HG03354 (cell line): ENCODE measurements at regions not wholly inside any gene's neighbourhood (a gene's known extent, or its start where the extent isn't known, plus 50 kb on each side); places are given as distances from the start of the nearest gene placed in this dataset.

Experiments used
- ATAC-seq: cut with Tn5 transposase; IDR thresholded peaks from one replicate; pipeline ENCODE4 v1.9.1; 2021; ENCODE audit warnings: mild to moderate bottlenecking; ENCODE audit not compliant: unreplicated experiment, poor library complexity, severe bottlenecking

DNA sequence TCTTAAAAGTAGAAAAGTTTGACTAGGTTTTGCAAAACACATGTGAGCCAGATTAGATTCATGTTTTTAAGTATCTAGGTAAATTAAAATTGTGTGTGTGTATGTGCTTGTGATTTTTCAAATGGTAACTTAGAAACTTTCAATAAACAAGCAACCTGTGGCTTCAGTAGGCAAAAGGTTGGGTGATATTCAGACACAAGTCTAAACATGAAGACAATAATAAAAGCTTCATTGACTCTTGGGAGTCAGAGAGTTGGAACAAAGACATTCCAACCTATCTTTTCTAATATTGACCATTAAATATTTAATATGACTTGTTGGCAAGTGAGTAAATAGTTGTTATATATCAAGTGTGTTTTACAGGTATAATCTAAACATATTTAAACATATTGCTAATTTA, 1049.6 kb upstream of the ADGRL4 start:
- no peak for ATAC-seq

DNA sequence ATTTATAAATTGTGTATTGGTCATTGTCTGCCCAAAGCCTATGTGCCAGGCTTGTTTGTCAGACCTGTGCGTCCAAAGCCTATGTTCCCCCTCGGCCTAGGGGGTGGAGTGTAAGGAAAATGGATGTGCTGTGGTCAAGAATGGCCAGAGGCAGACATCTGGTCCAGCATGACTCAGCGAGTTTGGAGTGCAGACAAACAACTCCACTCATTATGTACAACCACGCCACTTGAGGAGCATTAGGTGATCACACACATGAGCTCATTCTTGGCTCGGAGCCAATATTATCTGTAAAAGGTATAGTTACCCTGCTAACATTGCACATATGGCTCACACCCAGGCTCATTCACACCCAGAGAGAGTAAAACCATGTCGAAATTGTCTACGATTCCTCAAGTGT, 1047.6 kb upstream of the ADGRL4 start:
- no peak for ATAC-seq

DNA sequence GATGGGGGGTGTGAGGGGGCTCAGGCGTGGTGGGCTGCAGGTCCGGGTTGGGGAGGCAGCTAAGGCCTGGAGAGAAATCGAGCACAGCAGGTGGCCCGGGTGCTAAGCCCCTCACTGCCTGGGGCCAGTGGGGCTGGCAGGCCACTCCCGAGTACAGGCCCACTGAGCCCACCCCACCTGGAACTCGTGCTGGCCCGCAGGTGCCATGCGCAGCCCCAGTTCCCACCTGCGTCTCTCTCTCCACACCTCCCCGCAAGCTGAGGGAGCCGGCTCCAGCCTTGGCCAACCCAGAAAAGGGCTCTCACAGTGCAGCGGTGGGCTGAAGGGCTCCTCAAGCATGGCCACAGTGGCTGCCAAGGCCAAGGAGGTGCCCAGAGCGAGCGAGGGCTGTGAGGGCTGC, 1047.1 kb upstream of the ADGRL4 start:
- no peak for ATAC-seq

- ATAC-seq: no peak
Measured at GRCh38 chr1:80050523-80050922, 1044.0 kb upstream of the ADGRL4 start.

- ATAC-seq: no peak
Measured at GRCh38 chr1:80050085-80050484, 1043.6 kb upstream of the ADGRL4 start.

- ATAC-seq: no peak
Measured at GRCh38 chr1:80048716-80049115, 1042.2 kb upstream of the ADGRL4 start.

GRCh38 chr1:80047791-80048190, 1041.3 kb upstream of the ADGRL4 start:
- no peak for ATAC-seq

DNA sequence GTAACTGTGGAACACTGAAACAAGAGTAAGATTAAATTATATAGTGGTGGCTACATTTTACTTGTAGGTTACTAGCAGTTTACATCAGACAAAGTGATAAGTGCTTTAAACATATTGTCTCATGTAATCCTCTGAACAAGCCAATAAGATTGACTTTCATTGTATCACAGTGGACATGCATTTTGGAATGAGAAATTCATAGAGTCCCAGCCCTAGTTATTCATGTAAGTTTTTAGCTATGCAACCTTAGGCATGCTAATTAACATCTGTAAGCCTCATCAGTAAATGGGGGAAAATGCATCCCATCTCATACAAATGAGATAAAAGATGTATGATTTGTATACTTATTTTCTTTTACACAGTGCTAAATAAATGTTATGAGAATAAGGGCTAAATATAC, 1038.1 kb upstream of the ADGRL4 start:
- ATAC-seq: no peak

- no peak for ATAC-seq
Measured at GRCh38 chr1:80036690-80037432, 1030.3 kb upstream of the ADGRL4 start.

DNA sequence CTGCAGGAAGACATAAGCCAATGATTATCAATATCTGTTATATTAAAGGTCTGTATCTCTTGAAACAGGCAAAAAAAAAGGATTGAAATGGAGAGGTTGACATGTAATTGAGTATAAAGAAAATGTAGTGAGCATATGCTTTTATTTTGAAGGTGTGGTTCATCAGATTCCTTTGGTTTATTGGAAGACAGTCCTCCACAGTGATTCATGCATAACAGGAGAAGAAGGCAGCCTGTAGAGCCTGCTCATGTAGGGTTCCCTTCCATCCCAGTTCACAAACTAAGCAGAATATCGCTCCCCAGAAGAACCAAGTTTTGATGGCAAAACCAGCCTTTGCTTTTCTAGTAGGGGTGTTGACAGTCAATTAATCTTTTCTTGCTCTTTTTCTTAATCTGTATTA, 1016.8 kb upstream of the ADGRL4 start:
- ATAC-seq: no peak

DNA sequence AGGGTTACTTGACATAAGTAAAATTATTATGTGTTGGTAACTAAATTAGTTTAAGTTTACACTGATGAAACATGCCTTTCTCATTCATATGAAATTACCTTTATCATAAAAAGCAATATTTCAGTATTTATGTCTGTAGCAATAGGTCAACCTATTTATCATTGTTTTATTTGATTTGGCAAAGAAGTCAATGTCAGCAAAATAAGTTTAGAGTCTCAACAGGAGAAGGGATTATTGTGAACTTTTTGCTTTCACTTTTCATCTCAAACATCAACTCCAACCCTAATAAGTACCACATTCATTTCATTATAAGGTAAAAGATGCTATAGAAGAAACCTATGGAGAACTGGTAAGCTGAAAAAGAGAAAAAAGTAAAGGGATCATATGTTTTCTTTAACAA, 1015.4 kb upstream of the ADGRL4 start:
- no peak for ATAC-seq

- no peak for ATAC-seq
Measured at GRCh38 chr1:80018348-80018747, 1011.8 kb upstream of the ADGRL4 start.

- no peak for ATAC-seq
Measured at GRCh38 chr1:80008934-80009333, 1002.4 kb upstream of the ADGRL4 start.

GRCh38 chr1:80003250-80003649, 996.7 kb upstream of the ADGRL4 start:
- ATAC-seq: no peak

DNA sequence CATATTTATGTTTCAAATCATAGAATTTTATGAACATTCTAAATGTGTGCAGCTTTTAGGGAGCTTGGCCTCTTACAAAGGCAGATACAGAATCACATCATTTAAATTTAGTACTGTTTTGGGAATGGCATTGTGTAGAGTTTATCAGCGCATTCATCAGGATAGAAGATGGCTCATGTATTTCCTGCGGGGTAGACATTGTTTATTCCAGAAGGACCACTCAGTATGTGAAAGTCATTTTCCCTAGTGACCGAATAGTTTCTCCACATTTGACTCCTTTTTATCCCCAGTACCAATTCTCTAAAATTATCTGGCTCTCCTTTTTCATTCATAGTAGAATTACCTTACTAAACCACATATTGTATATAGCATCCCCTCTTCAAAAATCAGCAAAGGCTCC, 981.9 kb upstream of the ADGRL4 start:
- no peak for ATAC-seq

DNA sequence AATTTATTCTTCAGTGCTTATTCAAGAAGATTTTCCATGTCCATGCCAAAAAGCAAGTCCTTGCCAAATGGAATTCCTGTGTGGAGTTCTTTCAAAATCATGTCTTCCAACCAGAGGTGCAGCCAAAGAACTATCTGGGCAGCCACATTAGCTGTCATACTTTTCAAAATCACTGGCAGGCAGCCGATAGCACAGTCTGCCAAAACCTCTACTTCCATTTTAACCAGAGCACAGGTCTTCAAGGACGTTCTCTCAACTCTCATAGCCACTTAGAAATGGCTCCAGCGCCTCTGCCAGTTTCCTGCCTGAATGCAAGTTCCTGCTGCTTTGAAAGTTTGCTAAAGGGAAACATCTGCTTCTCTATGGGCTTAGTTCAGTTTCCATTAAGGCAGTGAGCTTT, 975.7 kb upstream of the ADGRL4 start:
- ATAC-seq: no peak

DNA sequence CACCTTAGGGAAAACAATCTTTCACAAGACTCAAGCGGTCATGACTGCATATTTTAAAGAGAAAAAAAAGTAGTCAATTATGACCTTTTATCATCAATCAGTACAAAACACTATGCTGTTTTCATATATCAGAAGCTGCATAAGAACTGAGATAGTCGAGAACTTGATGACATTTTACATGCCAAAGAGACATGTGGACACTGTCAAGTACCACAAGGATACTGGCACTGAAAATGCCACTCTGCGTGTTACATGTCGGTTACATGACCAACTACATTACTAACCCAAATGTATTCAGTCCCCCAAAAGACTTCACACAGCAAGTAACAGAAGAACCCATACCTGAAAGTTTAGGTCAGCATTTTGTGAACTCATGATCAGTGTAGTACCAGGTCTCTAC, 975.0 kb upstream of the ADGRL4 start:
- ATAC-seq: no peak

DNA sequence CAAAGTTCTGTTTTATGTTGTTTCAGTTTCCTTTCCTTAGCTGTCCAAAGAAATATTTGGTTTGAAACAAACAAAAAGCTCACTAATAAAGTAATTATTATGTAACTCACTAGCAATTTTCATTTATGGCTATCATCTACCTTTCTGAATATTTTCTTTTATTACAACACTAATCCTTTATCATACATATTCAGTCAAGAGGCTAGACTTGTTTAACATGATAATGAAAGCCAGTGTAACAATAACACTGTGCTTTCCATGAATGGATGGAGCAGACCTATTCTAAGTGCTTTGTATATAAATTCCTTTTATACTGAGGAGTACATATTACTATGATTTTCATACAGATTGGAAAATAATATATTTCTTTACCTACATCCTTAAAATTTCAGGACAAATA, 972.8 kb upstream of the ADGRL4 start:
- ATAC-seq: no peak

GRCh38 chr1:79976287-79976686, 969.8 kb upstream of the ADGRL4 start:
- ATAC-seq: no peak

- no peak for ATAC-seq
Measured at GRCh38 chr1:79974659-79975058, 968.1 kb upstream of the ADGRL4 start.

GRCh38 chr1:79969886-79970285, 963.4 kb upstream of the ADGRL4 start:
- no peak for ATAC-seq

GRCh38 chr1:79966438-79966837, 959.9 kb upstream of the ADGRL4 start:
- no peak for ATAC-seq
